Kasumi-1 (cell line): ENCODE measurements at regions not wholly inside any gene's neighbourhood (a gene's known extent, or its start where the extent isn't known, plus 50 kb on each side); places are given as distances from the start of the nearest gene placed in this dataset.

Experiments
- DNase-seq, 2 experiments: peaks; one replicate each; lab custom pipeline; 2025; lab: John Stamatoyannopoulos, UW

- no peak for DNase-seq
These were observed 185.3 kb upstream of the MIR17HG start for GRCh38 chr13:91162180-91162579.

DNA sequence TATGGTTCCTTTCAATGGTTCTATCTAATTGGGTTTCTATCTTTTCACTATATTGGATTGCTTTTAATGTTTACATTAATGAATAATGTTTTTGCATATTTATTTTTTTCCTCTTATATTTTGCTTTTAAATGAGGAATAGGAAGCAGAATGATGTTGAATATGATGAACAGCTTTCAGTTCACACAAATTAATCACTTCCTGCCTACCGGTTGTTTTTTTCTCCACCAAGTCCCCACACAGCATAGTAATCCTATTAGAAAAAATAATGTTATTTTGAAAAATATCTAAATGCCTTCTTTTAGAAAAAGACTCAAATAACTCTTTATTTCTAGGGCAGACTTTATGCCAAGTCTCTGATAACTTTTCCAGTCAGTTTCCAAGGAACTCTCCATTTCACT is 184.9 kb upstream of the MIR17HG start:
- no peak for DNase-seq

DNA sequence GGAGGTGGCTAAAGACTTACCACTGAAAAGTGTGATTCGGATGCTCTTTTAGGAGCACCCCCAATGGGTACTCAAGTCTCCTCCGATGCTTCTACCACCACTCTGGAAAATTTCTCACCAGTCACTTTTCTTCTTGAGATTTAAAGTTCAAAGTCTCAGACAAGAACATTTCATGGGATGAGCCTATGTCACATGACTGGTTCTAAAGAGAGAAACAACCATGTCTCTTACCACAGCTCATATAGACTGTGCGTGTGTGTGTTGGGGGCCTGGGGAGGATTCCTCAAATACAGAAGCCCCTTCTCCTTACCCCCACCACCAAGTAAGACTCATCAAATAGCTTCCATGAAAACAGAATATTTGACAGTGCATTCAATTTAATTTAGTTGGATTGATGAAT is 181.7 kb upstream of the MIR17HG start:
- no peak for DNase-seq

DNA sequence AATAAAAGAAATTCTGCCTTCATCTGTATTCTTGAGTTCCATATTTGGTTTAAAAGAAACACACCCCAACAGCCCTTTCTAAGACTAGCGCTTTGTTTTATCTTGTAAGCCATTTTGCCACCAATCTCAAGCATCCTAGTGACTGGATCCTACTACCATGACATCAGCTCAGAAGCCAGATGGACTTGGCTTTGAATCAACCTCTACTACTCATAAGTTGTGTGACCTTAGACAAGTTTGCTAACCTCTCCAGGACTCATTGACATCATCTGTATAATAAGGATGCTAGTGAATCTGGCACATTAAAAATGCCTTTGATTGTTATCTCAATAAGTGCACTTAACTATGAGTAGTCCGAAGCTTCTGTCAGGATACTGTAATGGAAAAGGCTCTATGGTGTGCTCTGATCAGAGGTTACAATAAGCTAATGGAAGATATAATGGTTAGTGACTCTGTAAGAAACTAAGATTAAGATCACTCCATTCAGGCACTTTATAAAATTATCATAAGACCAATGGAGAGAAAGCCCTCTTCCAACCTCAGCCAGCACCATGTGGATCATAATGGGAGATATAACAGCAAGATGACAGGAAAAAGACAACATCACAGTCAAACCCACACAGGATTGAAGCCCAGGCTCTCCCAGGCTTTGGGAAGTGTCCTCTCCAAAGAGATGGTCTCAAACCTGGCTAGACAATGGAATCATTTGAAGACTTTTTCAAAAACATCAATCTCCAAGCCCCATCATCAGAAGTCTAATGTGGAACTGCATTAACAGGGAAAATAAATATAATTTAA is 180.6 kb upstream of the MIR17HG start:
- DNase-seq: no peak

DNA sequence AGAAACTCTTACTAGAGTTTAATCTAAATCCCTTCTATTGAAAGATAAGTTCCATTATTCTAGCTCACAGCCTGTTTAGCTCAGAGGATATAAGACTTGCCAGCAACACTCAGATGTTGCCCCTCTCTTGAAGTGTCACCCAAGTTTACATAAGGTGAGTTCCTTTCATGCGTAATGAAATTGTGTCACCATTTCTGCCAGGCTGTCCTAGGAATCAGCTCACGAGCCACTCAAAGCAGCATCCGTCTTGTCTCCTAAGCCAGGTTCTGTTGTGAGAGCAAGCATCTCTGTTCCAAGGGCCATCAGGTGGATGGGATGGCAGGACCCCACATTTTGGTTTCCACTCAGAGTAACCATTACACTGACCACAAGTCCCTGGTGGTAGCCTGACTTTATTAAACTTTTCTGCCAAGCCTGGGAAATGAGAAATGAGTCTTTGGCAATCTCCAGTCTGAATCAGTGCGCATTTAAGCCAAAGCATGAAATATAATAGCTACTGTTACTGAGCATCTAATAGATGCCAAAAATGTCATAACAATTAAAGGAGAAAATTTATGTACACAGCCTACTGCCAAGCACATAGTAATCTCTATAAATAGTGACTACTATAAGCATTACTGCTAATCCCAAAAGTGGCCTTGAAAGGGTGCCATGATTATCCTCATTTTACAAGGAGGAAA is 179.6 kb upstream of the MIR17HG start:
- no peak for DNase-seq

DNA sequence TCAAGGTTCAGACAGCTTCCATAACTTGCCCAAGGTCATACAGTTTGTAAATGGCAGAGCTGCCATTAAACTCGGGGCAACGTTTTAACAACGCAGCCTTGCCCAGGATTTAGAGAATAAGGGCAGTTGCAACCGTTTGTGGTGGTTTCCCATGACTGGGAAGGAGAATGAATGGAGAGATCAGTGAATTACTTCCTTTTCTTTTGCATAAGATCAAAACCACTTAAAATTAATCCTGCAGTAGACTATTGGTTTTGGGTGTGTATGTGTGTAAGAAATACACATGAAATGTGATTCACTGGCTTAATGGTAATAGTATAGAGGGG is 179.1 kb upstream of the MIR17HG start:
- DNase-seq: no peak

DNA sequence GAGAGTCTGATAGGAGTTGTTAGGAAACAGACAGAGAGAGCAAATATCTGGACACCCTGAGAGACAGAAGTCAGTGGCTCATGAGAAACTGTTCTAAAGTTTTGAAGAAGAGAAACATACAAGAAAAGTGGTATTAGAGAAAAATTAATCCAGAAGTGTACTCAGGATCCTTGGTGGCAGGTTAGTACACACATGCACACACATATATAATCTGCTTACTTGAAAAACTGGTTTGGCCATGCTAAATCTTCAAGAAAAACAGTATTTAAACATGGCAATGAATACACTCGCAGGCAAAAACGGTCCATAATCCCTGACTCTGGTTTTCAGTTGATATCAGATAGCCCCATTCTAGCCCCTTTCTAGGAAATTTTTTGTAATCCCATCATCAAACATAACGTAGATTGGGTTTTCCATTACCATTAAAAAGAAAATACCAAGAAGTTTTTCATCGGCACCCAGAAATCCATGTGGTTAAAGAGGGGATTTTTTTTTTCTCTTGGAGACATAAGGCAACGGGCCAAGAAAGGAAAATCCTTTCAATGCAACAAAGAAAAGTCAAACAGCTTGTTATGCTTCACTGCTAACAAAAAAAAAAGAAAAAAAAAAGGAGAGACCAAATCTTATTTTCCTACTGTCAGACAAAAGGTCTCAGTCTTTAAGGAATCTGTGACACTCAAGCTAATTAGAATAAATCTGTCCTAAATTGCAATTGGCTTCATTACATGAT is 178.0 kb upstream of the MIR17HG start:
- DNase-seq: no peak

GRCh38 chr13:91172160-91172559 is 175.3 kb upstream of the MIR17HG start:
- DNase-seq: no peak

DNA sequence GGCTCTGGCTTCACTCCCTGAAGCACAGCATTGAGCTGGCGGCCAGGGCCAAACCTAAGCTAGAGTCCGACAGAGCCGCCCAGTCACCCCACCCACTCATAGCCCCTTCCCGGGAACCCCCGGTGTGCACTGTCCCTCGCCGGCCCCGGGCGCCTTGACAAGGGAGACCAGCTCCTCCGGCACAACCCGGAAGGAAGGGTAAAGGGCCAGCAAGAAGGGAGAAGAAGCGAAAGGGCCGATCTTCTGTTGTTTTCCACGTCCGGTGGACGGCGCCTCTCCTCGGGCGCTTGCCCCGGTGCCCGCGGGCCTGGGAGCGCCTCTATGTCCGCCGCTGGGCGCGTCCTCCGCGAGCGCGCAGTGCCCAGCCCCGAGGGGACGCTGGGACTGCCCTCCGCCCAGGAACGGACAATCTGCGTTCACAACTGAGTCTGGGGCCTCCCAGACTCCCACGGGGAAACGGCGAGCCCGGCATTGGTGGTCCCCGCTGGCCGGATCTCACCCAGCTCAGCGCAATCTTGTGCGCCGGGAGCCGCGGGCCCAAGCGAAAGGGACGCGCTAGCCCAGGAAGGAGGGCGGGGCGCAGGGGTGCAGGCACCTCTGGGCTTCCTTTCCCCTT is 172.5 kb upstream of the MIR17HG start:
- DNase-seq: no peak

- no peak for DNase-seq
These were observed 169.4 kb upstream of the MIR17HG start for GRCh38 chr13:91178099-91178498.

DNA sequence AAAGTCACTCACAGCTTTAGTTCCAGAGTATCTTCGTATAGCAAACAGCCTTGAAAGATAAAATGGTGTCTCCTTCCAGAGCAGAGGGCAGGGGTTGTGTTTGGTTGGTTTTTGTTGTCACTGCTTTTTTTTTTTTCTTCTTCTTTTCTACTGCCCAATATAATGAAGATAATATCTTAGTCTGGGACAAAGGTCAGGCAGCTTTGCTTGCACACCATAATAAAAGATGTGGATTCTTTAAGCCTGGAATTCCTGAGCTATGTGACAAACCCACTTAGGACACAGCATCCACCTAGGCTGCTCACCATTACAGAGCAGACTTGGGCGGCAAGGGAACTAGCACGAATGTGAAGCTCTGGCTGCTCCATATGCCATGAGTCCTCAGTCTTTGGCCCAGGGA is 165.6 kb upstream of the MIR17HG start:
- DNase-seq: no peak

DNA sequence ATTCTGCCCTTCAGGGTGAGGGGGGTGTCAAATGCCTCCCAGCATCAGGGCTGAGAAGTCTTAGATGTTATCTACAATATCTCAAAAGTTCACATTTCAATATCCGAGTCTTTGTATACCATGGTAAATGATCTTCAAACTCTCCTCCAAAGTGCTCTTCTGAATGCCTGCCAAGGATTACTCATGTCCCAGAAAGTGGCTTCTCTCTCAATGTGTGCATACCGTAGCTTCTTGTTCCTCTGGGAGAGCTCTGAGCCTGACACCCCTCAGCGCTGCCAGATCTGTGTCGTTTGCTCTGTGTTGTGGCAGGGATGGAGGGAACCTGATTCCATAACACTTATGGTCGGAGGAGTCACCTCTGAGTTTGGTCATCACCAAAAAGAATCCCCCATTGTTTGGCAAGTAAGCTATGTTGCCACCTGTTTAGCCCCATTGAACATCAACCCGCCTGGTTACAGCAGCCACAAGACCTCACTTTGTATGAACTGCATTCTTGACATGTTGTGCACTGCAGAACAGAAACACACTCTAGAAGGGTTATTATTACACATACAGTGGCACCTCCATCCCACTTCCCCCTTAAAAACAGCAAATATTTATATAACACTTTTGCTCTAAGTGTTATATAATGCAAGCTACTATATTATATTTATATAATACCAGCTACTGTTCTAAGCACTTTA is 163.1 kb upstream of the MIR17HG start:
- DNase-seq: no peak

DNA sequence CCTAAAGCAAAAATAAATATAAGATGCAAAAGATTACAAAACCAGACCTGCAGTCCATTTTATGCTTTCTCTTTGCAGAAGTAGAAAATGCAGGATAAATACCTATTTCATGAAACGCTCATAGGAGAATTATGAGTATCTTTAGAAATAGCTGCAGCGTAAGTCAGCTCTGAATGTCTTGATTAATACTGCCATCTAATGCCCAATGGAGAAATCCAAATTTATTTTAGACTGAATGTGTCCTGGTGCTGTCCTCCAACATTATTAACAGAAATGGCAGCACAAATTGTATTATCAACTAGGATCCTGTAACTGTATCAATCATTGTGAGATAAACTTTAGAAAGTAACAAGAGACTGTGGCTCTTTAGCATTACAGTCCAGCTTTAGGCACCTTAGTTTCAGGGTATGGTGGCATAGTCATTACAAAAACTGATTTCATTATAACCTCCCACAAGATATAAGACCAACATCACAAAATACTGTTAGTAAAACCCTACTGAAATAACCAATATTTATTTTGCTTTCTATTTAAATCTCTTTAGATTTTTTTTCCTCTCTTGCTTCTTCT is 162.1 kb upstream of the MIR17HG start:
- DNase-seq: peak; percentile 20 to 30

DNA sequence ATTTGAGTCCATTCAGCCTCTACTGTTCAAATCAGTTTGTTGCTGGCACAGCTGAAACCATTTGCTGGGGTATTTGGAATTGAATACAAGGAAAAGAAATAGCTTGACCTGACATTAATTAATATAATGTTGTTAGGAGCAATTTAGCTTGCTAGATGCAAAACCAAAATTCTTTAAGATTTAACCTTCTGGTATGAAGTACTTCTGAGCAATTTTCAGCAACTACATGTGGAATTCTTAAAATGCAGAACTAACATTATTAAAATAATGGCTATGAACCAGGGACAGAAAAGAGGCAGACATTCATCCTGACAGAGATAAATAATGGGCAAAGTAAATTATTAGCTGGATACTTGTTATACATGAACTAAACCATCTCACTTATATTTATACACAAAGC is 160.0 kb upstream of the MIR17HG start:
- DNase-seq: no peak

DNA sequence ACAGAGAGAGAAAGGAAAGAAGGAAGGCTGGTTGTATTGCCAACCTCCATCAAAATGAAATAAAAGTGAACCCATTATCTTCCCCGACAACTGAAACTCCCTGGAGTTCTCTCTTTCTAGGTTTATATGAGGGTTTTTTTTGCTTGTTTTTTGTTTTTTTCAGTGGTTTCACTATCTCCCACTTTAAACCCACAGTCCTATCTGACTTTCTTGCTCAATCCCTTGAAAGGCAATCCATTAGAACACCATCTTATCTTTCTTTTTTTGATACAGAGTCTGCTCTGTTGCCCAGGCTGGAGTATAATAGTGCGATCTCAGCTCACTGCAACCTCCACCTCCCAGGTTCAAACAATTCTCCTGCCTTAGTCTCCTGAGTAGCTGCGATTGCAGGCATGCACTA is 158.0 kb upstream of the MIR17HG start:
- DNase-seq: no peak

GRCh38 chr13:91193358-91193757 is 154.1 kb upstream of the MIR17HG start:
- DNase-seq: no peak

DNA sequence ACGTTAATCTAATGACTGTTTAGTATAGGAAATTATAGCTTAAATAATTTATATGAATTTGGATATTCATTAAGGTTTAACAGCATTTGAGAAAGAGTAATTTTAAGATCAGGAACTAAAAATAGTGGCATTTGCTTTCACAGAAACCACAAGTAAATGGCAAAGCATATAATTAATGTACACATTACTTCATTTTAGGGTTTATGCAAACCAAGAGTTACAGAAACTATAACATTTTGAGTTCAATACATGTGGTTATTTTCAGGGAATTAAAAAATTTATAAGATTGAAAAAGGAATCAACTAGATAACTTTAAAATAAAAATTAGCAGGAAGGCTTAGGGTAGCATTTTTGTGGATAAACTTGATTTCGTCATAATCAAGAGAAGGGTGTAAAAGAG is 151.7 kb upstream of the MIR17HG start:
- DNase-seq: no peak

DNA sequence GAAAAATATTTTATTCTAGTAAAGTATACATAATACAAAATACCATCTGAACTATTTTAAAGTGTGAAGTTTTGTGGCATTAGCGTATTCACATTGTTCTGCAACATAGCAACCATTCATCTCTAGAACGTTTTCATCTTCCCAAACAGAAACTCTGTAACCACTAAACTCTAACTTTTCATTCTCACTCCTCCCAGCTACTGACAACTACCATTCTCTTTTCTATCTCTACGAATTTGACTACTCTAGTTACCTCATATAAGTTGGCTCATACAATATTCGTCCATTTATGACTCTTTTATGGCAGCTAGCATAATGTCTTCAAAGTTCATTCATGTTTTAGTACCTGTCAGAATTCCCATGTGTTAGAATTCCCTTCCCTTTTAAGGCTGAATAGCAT is 150.5 kb upstream of the MIR17HG start:
- DNase-seq: no peak

- no peak for DNase-seq
These were observed 147.6 kb upstream of the MIR17HG start for GRCh38 chr13:91199866-91200265.

- no peak for DNase-seq
These were observed 147.0 kb upstream of the MIR17HG start for GRCh38 chr13:91200486-91200885.

DNA sequence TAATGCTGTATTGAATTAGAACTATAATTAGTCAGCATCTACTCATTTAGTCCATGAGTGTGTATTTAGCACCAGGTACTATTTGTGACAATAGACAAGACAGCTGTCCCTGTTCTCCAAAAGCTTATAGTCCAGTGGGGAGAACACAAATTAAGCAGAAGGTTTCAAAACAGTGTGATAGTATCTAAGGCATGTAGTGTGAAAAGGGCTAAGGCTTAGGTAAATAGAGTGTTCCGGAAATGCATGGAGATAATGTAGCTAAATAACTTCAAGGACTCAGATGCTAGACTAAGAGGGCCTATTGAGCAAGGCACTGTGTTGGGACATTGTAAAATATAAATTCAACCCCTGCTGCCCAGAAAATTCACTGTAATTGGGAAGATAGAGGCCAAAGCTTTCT is 144.1 kb upstream of the MIR17HG start:
- DNase-seq: no peak

DNA sequence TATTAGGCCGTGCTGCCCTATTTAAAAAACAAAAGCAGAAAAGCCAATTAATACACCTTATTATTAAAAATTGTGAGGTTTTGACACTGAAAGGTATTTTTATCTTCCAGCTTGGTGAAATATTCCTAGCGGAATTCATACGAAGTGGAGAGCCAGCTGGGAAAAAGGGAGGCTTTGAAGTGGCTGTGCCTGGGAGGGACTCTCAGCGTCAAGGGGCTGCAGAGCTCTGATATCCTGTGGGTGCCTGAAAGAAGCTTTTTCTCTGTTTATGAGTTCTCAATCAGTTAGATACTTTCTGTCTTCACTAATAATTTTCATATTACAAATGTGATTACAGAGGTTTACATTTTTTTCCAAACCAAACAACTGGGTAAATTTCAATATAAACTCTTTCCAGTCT is 140.2 kb upstream of the MIR17HG start:
- DNase-seq: no peak
